CD4-positive, alpha-beta T cell treated with Interleukin-2 at 100 ng/mL for 4 hours (primary cell): ENCODE measurements at regions not wholly inside any gene's neighbourhood (a gene's known extent, or its start where the extent isn't known, plus 50 kb on each side); places are given as distances from the start of the nearest gene placed in this dataset.

ENCODE experiments used
- DNase-seq: peaks from one replicate; pipeline ENCODE4 v3.0.0-alpha.2; 2020; ENCODE audit warnings: low spot score

DNA sequence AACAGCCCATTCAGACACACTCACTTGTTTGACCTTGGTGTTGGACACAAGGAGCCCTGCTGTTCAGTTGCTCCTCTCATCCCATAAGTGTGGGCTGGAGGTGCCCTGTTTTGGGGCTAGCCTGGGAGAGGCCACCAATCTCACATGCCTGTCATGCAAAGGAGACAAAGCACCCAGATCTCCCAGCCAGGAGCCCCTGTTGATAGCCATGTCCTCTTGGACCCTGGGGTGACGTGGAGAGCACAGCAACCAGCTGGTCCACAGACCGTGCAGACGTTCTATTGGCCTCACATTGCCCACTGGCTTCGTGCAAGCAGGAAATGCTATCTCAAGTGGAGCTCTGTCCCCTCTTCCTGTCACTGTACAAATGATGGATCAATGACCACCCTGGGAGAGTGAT is 240.8 kb downstream of the RPS24 start:
- DNase-seq, result no peak

DNA sequence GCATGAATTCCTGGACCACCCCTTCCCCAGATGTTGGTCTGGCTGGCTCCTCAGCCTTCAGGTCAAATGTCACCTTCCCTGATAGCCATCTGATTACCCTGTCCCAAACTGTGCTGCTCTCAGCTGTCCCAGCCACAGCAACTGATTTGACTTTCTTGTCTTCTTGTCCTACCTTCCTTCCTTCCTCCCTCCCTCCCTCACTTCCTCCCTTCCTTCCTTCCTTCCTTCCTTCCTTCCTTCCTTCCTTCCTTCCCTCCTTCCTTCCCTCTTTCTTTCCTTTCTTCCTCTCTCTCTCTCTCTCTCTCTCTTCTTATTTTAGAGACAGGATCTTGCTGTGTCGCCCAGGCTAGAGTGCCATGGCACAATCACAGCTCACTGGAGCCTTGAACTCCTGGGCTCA is 242.5 kb downstream of the RPS24 start:
- no peak for DNase-seq

DNA sequence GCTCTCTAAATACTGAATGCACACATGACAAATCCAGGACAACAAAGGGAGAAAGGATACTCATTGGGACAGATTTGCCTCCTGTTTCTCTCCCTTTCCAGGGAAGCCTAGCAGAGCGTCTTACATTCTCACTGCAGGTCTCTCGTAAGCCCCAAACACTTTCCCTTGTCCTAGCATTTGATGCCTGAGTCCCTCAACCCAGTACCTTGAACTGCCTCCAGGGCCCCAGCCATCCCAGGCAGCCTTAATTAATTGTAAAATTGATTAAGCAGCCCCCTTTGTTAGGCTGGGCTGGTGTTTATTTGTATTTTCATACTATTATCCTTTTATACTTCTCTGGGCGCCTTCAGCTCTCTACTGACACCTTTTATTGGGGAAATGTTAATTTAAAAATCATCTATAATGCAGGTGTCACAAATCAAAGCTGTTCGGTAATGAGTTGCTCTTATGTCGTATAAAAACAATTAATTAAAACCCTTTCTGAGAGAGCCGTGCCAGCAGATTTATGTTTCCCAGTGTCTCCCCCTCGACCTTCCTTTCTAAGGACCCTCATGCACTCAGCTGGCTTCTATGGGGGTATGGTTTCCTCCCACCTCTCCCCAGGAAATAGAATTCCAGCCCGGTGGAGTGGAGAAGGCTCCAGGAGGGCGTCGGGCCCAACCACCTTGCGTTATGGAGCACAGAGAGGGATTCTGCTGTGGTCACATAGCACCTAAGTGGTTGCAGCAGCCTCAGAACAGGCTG is 243.8 kb downstream of the RPS24 start:
- no peak for DNase-seq

- no peak for DNase-seq
Observed at GRCh38 chr10:78278058-78278404, 244.4 kb downstream of the RPS24 start.

DNA sequence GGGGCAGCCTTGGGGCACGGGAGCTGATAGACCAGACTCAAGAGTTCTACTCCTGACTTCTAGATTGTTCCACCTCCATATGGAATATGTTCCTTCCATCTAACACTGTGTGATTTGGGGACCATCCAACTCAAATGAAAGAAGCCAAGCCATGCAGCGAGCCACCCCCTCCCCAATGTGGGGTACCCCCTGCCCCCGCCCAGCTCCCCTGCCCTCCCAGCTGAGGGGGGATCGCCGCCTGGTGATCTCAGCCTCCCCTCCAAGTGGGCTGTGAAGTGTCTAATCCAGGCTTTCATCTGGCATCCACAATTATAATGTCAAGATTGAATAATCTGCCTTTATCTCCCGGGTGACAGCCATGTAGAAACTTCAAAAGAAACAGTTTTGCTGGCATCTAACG is 246.1 kb downstream of the RPS24 start:
- no peak for DNase-seq

DNA sequence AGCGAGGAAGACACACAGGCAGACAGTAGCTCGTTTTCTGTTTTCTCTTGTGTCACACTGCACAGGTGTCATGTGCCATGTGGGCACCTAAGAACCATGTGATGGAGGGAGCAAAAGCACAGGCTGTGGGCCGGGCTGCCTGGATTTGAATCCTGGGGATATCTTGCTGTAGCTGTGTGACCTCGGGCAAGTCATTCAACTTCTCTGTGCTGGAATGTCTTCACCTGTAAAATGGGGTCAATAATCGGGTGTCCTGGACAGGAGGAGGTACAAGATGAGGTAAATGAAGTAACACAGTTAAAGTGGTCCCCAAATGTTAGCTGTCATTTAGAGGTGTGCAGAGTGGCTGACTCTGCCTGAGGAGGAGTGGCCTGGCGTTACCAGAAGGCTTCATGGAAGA is 246.9 kb downstream of the RPS24 start:
- no peak for DNase-seq

DNA sequence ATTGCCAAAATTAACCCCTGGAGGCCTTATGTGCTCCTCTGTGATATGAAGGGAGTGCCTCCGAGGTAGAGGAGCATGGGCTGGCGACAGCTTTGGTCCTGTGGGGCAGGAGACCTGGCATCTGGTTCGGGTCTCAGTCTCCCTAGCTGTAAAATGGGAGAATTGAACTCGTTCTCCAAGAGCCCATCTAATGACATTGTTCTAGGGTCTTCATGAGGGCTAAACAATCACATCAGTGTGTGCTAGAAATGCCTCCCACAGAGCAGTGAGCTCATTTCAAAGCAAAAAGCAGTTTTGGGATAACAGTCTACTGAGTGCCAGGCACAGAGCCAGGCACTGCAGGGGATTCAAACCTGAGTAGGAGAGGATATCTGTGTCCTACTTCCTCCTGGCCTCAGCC is 248.0 kb downstream of the RPS24 start:
- no peak for DNase-seq

GRCh38 chr10:78283069-78283682 is 249.5 kb downstream of the RPS24 start:
- DNase-seq, result no peak

DNA sequence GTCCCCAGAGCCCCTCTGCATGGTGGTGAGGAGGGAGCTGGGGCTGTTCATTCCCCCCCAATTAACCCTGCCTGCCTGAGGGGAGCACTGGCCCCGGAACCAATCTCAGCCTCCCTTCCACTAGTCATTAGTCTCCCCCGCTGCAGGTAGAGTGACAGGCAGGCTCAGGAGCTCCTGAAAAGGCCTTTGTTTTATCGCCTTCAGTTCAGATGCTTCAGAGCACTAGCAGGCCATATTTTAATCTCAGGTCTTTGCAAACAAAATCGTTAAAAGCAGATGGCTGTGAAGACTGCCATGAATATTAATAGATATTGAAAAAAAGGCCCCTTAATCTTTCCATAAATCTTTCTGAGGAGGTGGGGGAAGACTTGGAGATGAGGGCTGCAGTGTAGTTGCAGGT is 250.7 kb downstream of the RPS24 start:
- no peak for DNase-seq

- no peak for DNase-seq
Observed at GRCh38 chr10:78285226-78285625, 251.6 kb downstream of the RPS24 start.

- DNase-seq, result no peak
Observed at GRCh38 chr10:78286186-78286585, 252.5 kb downstream of the RPS24 start.

DNA sequence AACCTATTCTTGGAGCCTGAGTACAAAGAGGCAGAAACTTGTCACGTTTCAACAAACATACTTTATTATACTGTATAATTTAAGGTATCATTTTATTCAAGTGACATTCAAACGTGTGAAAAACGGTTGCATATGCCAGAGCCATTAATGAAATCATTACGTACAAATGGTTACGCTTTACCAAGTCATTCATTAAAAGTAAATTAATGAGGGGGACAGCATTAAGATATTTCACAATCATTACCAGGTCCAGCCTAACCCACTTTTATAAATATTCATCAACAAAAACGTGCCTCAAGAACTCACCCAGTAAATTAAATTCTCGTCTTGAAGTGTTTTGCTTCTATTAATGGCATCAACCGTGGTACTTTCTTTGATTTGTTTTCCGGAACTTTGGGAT is 253.0 kb downstream of the RPS24 start:
- DNase-seq, result no peak

DNA sequence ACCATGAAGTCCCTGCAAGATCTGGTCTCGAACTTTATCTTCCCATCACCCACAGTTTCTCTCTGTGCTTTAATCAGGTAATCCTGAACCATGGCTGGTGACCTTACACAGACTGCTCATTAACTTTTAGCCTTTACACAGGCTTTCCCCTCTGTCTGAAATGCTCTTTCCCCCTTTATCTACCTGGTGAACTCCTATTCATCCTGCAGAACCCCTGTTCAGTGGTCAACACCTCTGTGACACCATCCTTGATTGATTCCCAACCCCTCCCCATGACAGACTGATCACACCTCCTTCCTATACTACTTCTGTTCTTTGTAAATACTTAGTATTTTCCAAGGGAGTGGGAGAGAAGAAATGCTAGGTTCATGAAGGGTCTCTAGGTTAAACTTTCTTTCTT is 254.0 kb downstream of the RPS24 start:
- no peak for DNase-seq

- DNase-seq, result no peak
Observed at GRCh38 chr10:78288663-78289062, 255.0 kb downstream of the RPS24 start.

DNA sequence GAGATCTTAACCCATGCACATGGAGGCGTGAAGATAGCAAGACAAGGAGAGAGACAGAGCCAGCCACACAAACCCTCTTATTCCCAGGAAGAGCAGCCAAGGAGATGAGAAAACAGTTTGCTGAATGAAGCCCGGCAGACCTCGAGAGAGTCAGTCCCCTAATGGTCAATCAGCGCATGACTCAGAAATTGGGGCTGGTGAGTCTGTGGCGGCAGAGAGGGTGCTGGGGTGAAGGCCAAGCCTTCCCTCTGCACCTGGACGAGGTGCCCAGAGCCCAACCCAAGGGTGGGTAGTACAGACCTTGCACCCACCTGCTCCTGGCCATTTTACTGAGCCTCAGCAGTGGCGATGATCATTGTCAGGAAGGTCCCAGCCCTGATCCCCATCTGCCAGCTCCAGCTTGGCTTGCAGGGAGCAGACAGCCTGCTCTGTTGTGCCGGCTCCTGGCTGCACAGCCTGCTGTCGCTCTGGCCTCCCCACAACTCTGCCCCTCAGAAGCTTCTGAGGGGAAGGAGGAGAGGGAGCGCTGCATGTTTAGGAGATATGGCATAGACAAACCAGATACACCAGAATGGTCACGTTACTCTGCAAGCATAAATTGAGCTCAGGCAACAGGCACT is 256.6 kb downstream of the RPS24 start:
- no peak for DNase-seq

GRCh38 chr10:78291722-78292121 is 258.1 kb downstream of the RPS24 start:
- no peak for DNase-seq

- DNase-seq, result no peak
Observed at GRCh38 chr10:78292250-78292981, 258.8 kb downstream of the RPS24 start.

GRCh38 chr10:78292982-78293865 is 259.6 kb downstream of the RPS24 start:
- DNase-seq, result no peak

DNA sequence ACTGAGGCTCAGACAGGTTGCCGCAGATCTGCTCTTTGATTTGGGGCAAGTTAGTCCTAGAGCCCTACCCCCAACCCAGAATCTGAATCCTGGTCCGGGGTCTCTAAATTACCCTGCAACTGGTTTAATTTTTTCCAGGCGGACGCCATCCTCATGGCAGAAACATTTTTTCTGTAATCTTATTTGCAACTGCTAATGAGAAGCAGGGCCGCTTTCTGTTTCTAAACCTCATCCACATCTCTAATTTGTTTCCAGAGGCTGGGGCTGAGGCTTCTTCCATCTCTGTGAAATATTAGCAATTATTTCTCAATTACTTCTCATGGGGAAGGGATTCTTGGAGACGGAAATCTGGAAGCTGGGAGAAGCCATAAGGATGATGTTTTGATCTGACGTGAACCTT is 261.6 kb downstream of the RPS24 start:
- DNase-seq, result no peak

DNA sequence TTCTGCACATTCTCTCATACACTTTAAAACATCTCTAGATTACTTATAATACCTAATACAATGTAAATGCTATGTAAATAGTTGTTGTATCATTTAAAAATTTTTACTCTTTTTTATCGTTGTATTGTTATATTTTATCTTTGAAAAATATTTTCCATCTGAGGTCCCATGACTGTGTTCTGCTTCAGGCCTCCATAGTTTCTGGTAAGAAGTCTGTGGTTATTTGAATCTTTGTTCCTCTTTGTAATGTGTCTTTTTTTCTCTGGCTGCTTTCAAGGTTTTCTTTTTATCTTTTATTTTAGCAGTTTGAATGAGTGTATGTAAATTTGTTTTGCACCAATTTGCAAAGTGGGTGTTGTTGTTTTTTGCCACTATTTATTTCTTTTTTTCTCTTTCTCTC is 263.1 kb downstream of the RPS24 start:
- no peak for DNase-seq

GRCh38 chr10:78297997-78298396 is 264.3 kb downstream of the RPS24 start:
- no peak for DNase-seq

DNA sequence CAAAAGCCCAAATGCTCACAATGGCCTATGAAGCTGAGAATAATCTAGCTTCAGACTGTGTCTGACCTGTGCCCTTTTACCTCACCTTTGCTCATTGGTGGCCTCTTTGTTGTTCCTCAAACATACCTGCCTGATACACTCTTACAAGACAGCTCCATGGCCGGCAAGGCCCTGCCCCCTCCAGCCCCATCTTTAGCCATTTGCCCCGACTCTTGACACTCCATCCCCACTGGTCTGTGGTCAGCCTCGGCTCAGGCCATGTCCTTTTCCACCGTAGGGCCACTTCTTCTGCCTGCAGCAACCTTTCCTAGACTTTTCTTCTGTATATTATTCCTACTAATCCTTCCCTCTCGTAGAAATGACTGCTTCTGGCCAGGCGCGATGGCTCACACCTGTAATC is 265.2 kb downstream of the RPS24 start:
- no peak for DNase-seq
